Prostate gland (tissue), 2 donors: ENCODE measurements at regions not wholly inside any gene's neighbourhood (a gene's known extent, or its start where the extent isn't known, plus 50 kb on each side); places are given as distances from the start of the nearest gene placed in this dataset.

Source experiments
- DNase-seq: peaks from one replicate; pipeline ENCODE4 v3.0.0-alpha.2; 2019; ENCODE audit warnings: low spot score
- H3K27ac ChIP-seq, 2 donors: fragments of 200-600 bp; sonication (generic); 2 replicates each; pipeline ENCODE4 v1.5.1; 2017 to 2019
- H3K27me3 ChIP-seq: fragments of 200-600 bp; sonication (generic); replicated peaks from 2 replicates; pipeline ENCODE4 v1.5.1; 2019; ENCODE audit not compliant: insufficient read depth
- H3K36me3 ChIP-seq, 2 donors: fragments of 200-600 bp; sonication (generic); 1 replicate in 1 of 2; 2 replicates in 1 of 2; pipeline versions ENCODE4 v1.5.1 to v1.8.1; 2017 to 2019
- H3K4me1 ChIP-seq: fragments of 200-600 bp; sonication (generic); replicated peaks from 2 replicates; pipeline ENCODE4 v1.5.1; 2019
- H3K4me3 ChIP-seq, 2 donors: fragments of 200-600 bp; sonication (generic); 2 replicates each; pipeline ENCODE4 v1.5.1; 2017 to 2019
- H3K9me3 ChIP-seq: fragments of 200-600 bp; sonication (generic); 2 replicates; pipeline ENCODE4 v1.5.1; 2017
- CTCF ChIP-seq, 4 experiments: fragments of 200-600 bp in 2 of 4; fragments of 450-650 bp in 2 of 4; sonication (generic) in 2 of 4; IDR thresholded peaks; 1 replicate in 3 of 4; 2 replicates in 1 of 4; pipeline ENCODE4 v1.5.1; 2016 to 2019; ENCODE audit warnings: antibody characterized with exemption in 4 of 4, mild to moderate bottlenecking in 2 of 4, moderate library complexity in 2 of 4
- POLR2A ChIP-seq: fragments of 450-650 bp; IDR thresholded peaks from one replicate; pipeline ENCODE4 v1.6.1; 2016; ENCODE audit warnings: antibody characterized with exemption, mild to moderate bottlenecking
- POLR2AphosphoS5 ChIP-seq: sonication (generic); formaldehyde crosslinking; IDR thresholded peaks from one replicate; pipeline ENCODE4 v1.6.1; 2017; ENCODE audit warnings: antibody characterized with exemption
- WGBS: methylation state at CpG from one replicate; pipeline ENCODE4 v1.1.5; 2018; 5-methylcytosine and 5-hydroxymethylcytosine counted together
- intact Hi-C: fragments of 100-400 bp; cut with DNase I; formaldehyde crosslinking; loops from one replicate; pipeline ENCODE4 v1.14.2; 2022

- H3K36me3 ChIP-seq, result no peaks in the 10 kb centered on the region
- intact Hi-C loops, result no loop called here
- no peak for TF ChIP-seq CTCF (IDR thresholded peaks at IDR 0.05)
- no peak for TF ChIP-seq POLR2A
- no peak for TF ChIP-seq POLR2AphosphoS5
Measured at GRCh38 chr2:155035308-155035707, 336.8 kb downstream of the KCNJ3 start.

GRCh38 chr2:155033652-155034051 is 335.2 kb downstream of the KCNJ3 start:
- no peak for TF ChIP-seq POLR2A
- TF ChIP-seq POLR2AphosphoS5, result no peak
- TF ChIP-seq CTCF (IDR thresholded peaks at IDR 0.05), result no peak
- intact Hi-C loops, result no loop called here

More at GRCh38 chr2:155035308-155035707, 336.8 kb downstream of the KCNJ3 start:
- Histone ChIP-seq H3K9me3 (no peaks in the 10 kb centered on the region), H3K27ac (no peak overlapping the region), H3K27me3 (no peaks in the 10 kb centered on the region), H3K4me3 (no peak overlapping the region), H3K4me1 (no peaks in the 10 kb centered on the region)
- DNase-seq, result no peak

GRCh38 chr2:155030296-155030695 is 331.8 kb downstream of the KCNJ3 start:
- no peaks in the 10 kb centered on the region for H3K9me3 ChIP-seq
- H3K4me3 ChIP-seq, result no peak overlapping the region
- H3K27me3 ChIP-seq, result no peaks in the 10 kb centered on the region
- no peak overlapping the region for H3K27ac ChIP-seq
- no peaks in the 10 kb centered on the region for H3K36me3 ChIP-seq
- intact Hi-C loops, result no loop called here
- no peak for DNase-seq
- no peak for TF ChIP-seq POLR2AphosphoS5
- TF ChIP-seq POLR2A, result no peak
- no peak for TF ChIP-seq CTCF (IDR thresholded peaks at IDR 0.05)
- no peaks in the 10 kb centered on the region for H3K4me1 ChIP-seq

More at GRCh38 chr2:155033652-155034051, 335.2 kb downstream of the KCNJ3 start:
- Histone ChIP-seq H3K27ac (no peak overlapping the region), H3K4me1 (no peaks in the 10 kb centered on the region), H3K9me3 (no peaks in the 10 kb centered on the region), H3K27me3 (no peaks in the 10 kb centered on the region), H3K36me3 (no peaks in the 10 kb centered on the region), H3K4me3 (no peak overlapping the region)
- DNase-seq, result no peak

GRCh38 chr2:155026651-155027174 is 328.2 kb downstream of the KCNJ3 start:
- Histone ChIP-seq H3K4me1 (no peaks in the 10 kb centered on the region), H3K36me3 (no peaks in the 10 kb centered on the region), H3K4me3 (no peak overlapping the region), H3K9me3 (no peaks in the 10 kb centered on the region), H3K27me3 (no peaks in the 10 kb centered on the region), H3K27ac (no peak overlapping the region)
- no peak for TF ChIP-seq POLR2A
- TF ChIP-seq POLR2AphosphoS5, result no peak
- no peak for TF ChIP-seq CTCF (IDR thresholded peaks at IDR 0.05)
- 65% methylated on average over 1 of the region's 1 CpG for WGBS
- no peak for DNase-seq
- intact Hi-C loops, result no loop called here

- intact Hi-C loops, result no loop called here
- no peaks in the 10 kb centered on the region for H3K9me3 ChIP-seq
- no peak for TF ChIP-seq CTCF (IDR thresholded peaks at IDR 0.05)
- no peak for TF ChIP-seq POLR2A
- TF ChIP-seq POLR2AphosphoS5, result no peak
- DNase-seq, result no peak
- H3K4me1 ChIP-seq, result no peaks in the 10 kb centered on the region
- H3K27ac ChIP-seq, result no peak overlapping the region
- no peak overlapping the region for H3K4me3 ChIP-seq
- H3K36me3 ChIP-seq, result no peaks in the 10 kb centered on the region
- H3K27me3 ChIP-seq, result no peaks in the 10 kb centered on the region
- WGBS, result 18% methylated on average over 1 of the region's 1 CpG
Measured at GRCh38 chr2:155023674-155024073, 325.2 kb downstream of the KCNJ3 start.
